HCT116 (cell line): ENCODE measurements at regions not wholly inside any gene's neighbourhood (a gene's known extent, or its start where the extent isn't known, plus 50 kb on each side); places are given as distances from the start of the nearest gene placed in this dataset.

ENCODE experiments used
- ATAC-seq: fragments of 200-7000 bp; cut with Tn5 transposase; 2 replicates; pipeline ENCODE4 v1.9.1; 2020; ENCODE audit warnings: mild to moderate bottlenecking, moderate library complexity
- BruUV-seq: library from RNA; stranded (reverse); fragments of 400-500 nt; replicated peaks from 2 replicates; lab custom pipeline; 2021; lab: Mats Ljungman, UMichigan
- CTCF ChIA-PET: fragments of 300-600 bp; sonication (Branson Sonifier 250); formaldehyde crosslinking; loops from one replicate; lab custom pipeline; 2021; ENCODE audit warnings: antibody characterized with exemption; lab: Charles Lee
- POLR2A ChIA-PET: fragments of 300-600, 350-600 bp; sonication (Branson Sonifier 250); formaldehyde crosslinking; loops from one replicate; lab custom pipeline; 2021; ENCODE audit warnings: antibody characterized with exemption; lab: Charles Lee
- RAD21 ChIA-PET, 2 experiments: fragments of 300-600 bp; sonication (Branson Sonifier 250); formaldehyde crosslinking; loops; one replicate each; lab custom pipeline; 2023; ENCODE audit warnings: low total read pairs in 2 of 2; ENCODE audit not compliant: uncharacterized antibody in 2 of 2, unreplicated experiment in 2 of 2, low non-redundant PET in 1 of 2; lab: Charles Lee
- DNase-seq: peaks from one replicate; pipeline ENCODE4 v3.0.0-alpha.2; 2010; ENCODE audit warnings: low read depth, low spot score
- H2AFZ ChIP-seq: fragments of 200-600 bp; shearing (Covaris generic), sonication (generic); 2 replicates; pipeline ENCODE4 v1.6.1; 2017; ENCODE audit warnings: low read depth, mixed run types, mixed read lengths, antibody characterized with exemption, low read length; ENCODE audit not compliant: poor library complexity, severe bottlenecking
- H3K27ac ChIP-seq: 2 replicates; pipeline ENCODE4 v1.5.1; 2012; ENCODE audit warnings: low read depth, low read length
- H3K27me3 ChIP-seq: fragments of 200-600 bp; sonication (generic); 2 replicates; pipeline ENCODE4 v1.6.1; 2016; ENCODE audit warnings: mixed run types, low read length, mixed read lengths; ENCODE audit not compliant: insufficient read depth
- H3K36me3 ChIP-seq, 2 experiments: fragments of 200-500 bp in 1 of 2; fragments of 200-600 bp in 1 of 2; sonication (Bioruptor generic) in 1 of 2; sonication (generic) in 1 of 2; 2 replicates each; pipeline versions ENCODE4 v1.5.1 to v1.6.1; 2014 to 2016; ENCODE audit warnings: low read length in 2 of 2, inconsistent platforms in 1 of 2, mixed read lengths in 1 of 2, mixed run types in 1 of 2; ENCODE audit not compliant: insufficient read depth in 2 of 2, control insufficient read depth in 1 of 2
- H3K4me1 ChIP-seq, 2 experiments: fragments of 200-600 bp in 1 of 2; sonication (generic) in 1 of 2; 2 replicates each; pipeline versions ENCODE4 v1.5.1 to v1.6.1; 2012 to 2017; ENCODE audit warnings: low read length in 2 of 2, inconsistent platforms in 1 of 2, mild to moderate bottlenecking in 1 of 2, mixed read lengths in 1 of 2, mixed run types in 1 of 2, moderate library complexity in 1 of 2; ENCODE audit not compliant: insufficient read depth in 2 of 2, control insufficient read depth in 1 of 2
- H3K4me2 ChIP-seq: fragments of 200-600 bp; sonication (generic); 2 replicates; pipeline ENCODE4 v1.6.1; 2017; ENCODE audit warnings: mixed run types, low read length, mixed read lengths
- H3K4me3 ChIP-seq, 2 experiments: fragments of 200-600 bp in 1 of 2; sonication (generic) in 1 of 2; replicated peaks in 1 of 2; 2 replicates each; pipeline ENCODE4 v1.5.1; 2011 to 2016; ENCODE audit warnings: low read length in 2 of 2, control low read depth in 1 of 2, low read depth in 1 of 2, mild to moderate bottlenecking in 1 of 2, mixed read lengths in 1 of 2, mixed run types in 1 of 2
- H3K79me2 ChIP-seq: fragments of 200-600 bp; sonication (generic); 2 replicates; pipeline ENCODE4 v1.6.1; 2017; ENCODE audit warnings: mild to moderate bottlenecking, mixed run types, low read length, moderate library complexity, mixed read lengths; ENCODE audit not compliant: insufficient read depth
- H3K9ac ChIP-seq: fragments of 200-600 bp; sonication (generic); 2 replicates; pipeline ENCODE4 v1.6.1; 2016; ENCODE audit warnings: low read length, mixed read lengths
- H3K9me2 ChIP-seq: fragments of 200-600 bp; sonication (generic), shearing (Covaris generic); 2 replicates; pipeline ENCODE4 v1.6.1; 2017; ENCODE audit warnings: mixed run types, mild to moderate bottlenecking, moderate library complexity; ENCODE audit not compliant: insufficient read depth
- H3K9me3 ChIP-seq, 2 experiments: fragments of 200-500 bp in 1 of 2; fragments of 200-600 bp in 1 of 2; sonication (Bioruptor generic) in 1 of 2; sonication (generic) in 1 of 2; 2 replicates each; pipeline ENCODE4 v1.6.1; 2014 to 2017; ENCODE audit warnings: low read length in 2 of 2, mixed read lengths in 2 of 2, inconsistent platforms in 1 of 2, low read depth in 1 of 2, mild to moderate bottlenecking in 1 of 2, mixed run types in 1 of 2, moderate library complexity in 1 of 2; ENCODE audit not compliant: control insufficient read depth in 1 of 2, insufficient read depth in 1 of 2
- H4K20me1 ChIP-seq: fragments of 200-600 bp; sonication (generic), shearing (Covaris generic); 2 replicates; pipeline ENCODE4 v1.6.1; 2017; ENCODE audit warnings: mixed run types, mild to moderate bottlenecking, moderate library complexity; ENCODE audit not compliant: insufficient read depth
- ATF3 ChIP-seq: IDR thresholded peaks from 2 replicates; pipeline ENCODE4 v1.6.1; 2012
- CBX3 ChIP-seq: IDR thresholded peaks from 2 replicates; pipeline ENCODE4 v1.6.1; 2012; ENCODE audit warnings: low read depth
- CEBPB ChIP-seq: IDR thresholded peaks from 2 replicates; pipeline ENCODE4 v1.6.1; 2012; ENCODE audit warnings: low read depth
- CTCF ChIP-seq, 3 experiments: fragments of 200-600 bp in 1 of 3; sonication (generic) in 1 of 3; IDR thresholded peaks in 2 of 3; conservative IDR thresholded peaks in 1 of 3; 2 replicates each; pipeline ENCODE4 v1.5.1; 2012 to 2017; ENCODE audit warnings: low read depth in 2 of 3, low read length in 2 of 3, antibody characterized with exemption in 1 of 3, borderline replicate concordance in 1 of 3, control low read depth in 1 of 3, mild to moderate bottlenecking in 1 of 3, mixed read lengths in 1 of 3, mixed run types in 1 of 3, moderate library complexity in 1 of 3; ENCODE audit not compliant: insufficient read depth in 1 of 3
- EGR1 ChIP-seq: IDR thresholded peaks from 2 replicates; pipeline ENCODE4 v1.6.1; 2012; ENCODE audit warnings: low read depth
- EZH2phosphoT487 ChIP-seq: fragments of 200-600 bp; IDR thresholded peaks from 2 replicates; pipeline ENCODE4 v1.6.1; 2018; ENCODE audit warnings: antibody characterized with exemption, borderline replicate concordance
- JUND ChIP-seq: IDR thresholded peaks from 2 replicates; pipeline ENCODE4 v1.6.1; 2012
- POLR2A ChIP-seq: IDR thresholded peaks from 2 replicates; pipeline ENCODE4 v1.7.0; 2011; ENCODE audit warnings: borderline replicate concordance; ENCODE audit not compliant: insufficient read depth, insufficient read length; ENCODE audit errors: extremely low read depth
- POLR2AphosphoS5 ChIP-seq: IDR thresholded peaks from 2 replicates; pipeline ENCODE4 v1.6.1; 2011; ENCODE audit warnings: mild to moderate bottlenecking, low read depth, low read length, moderate library complexity
- SIN3A ChIP-seq: IDR thresholded peaks from 2 replicates; pipeline ENCODE4 v1.6.1; 2012; ENCODE audit warnings: low read depth
- SP1 ChIP-seq: IDR thresholded peaks from 2 replicates; pipeline ENCODE4 v1.6.1; 2012; ENCODE audit warnings: low read depth
- SRF ChIP-seq: IDR thresholded peaks from 2 replicates; pipeline ENCODE4 v1.6.1; 2012; ENCODE audit warnings: low read depth
- TCF7L2 ChIP-seq: IDR thresholded peaks from 2 replicates; pipeline ENCODE4 v1.7.0; 2011; ENCODE audit warnings: borderline replicate concordance, inconsistent platforms; ENCODE audit not compliant: insufficient read depth, insufficient read length; ENCODE audit errors: extremely low read depth
- ZBTB33 ChIP-seq: IDR thresholded peaks from 2 replicates; pipeline ENCODE4 v1.6.1; 2011; ENCODE audit warnings: mild to moderate bottlenecking, low read length, moderate library complexity; ENCODE audit not compliant: insufficient replicate concordance; ENCODE audit errors: extremely low read depth
- intact Hi-C: fragments of 100-400 bp; cut with micrococcal nuclease; formaldehyde crosslinking; loops from 2 replicates; pipeline ENCODE4 v1.10.0; 2022

GRCh38 chr2:18444806-18445205, 115.6 kb downstream of the RDH14 start (continued):
- no peak for TF ChIP-seq CTCF (IDR thresholded peaks at IDR 0.05 in 2 of 3, conservative IDR thresholded peaks at IDR 0.05 in 1 of 3; ENCODE audit: borderline replicate concordance in 1 of 3, insufficient read depth in 1 of 3, low read depth in 2 of 3, low read length in 2 of 3)
- TF ChIP-seq EGR1: no peak
- TF ChIP-seq SIN3A: no peak
- no peak for TF ChIP-seq TCF7L2
- TF ChIP-seq CBX3: no peak
- TF ChIP-seq ZBTB33: no peak
- no peak for TF ChIP-seq POLR2A
- no peak for TF ChIP-seq CEBPB

GRCh38 chr2:18441583-18441982, 118.9 kb downstream of the RDH14 start:
- DNase-seq (no peak), ATAC-seq (no peak)
- H3K9ac ChIP-seq: no peak overlapping the region
- no peak for TF ChIP-seq EGR1
- no peak for TF ChIP-seq SP1
- TF ChIP-seq SRF: no peak
- TF ChIP-seq TCF7L2: no peak
- no peak for TF ChIP-seq ATF3
- no peak for TF ChIP-seq EZH2phosphoT487
- no peak for TF ChIP-seq POLR2AphosphoS5
- TF ChIP-seq CTCF (IDR thresholded peaks at IDR 0.05 in 2 of 3, conservative IDR thresholded peaks at IDR 0.05 in 1 of 3; ENCODE audit: borderline replicate concordance in 1 of 3, insufficient read depth in 1 of 3, low read depth in 2 of 3, low read length in 2 of 3): no peak
- no peak for TF ChIP-seq JUND
- H3K27me3 ChIP-seq: peaks cover 47% of the 10 kb centered on the region
- POLR2A ChIA-PET: no interaction called here
- no peak overlapping the region for H2AFZ ChIP-seq
- no peaks in the 10 kb centered on the region for H3K4me1 ChIP-seq
- BruUV-seq: no TSS peak
- no peaks in the 10 kb centered on the region for H3K36me3 ChIP-seq
- no peaks in the 10 kb centered on the region for H3K79me2 ChIP-seq
- H3K4me3 ChIP-seq: no peak overlapping the region
- RAD21 ChIA-PET: no interaction called here
- CTCF ChIA-PET: no interaction called here
- no peaks in the 10 kb centered on the region for H3K9me3 ChIP-seq
- H3K9me2 ChIP-seq: no peaks in the 10 kb centered on the region
- H4K20me1 ChIP-seq: no peaks in the 10 kb centered on the region
- no peak overlapping the region for H3K4me2 ChIP-seq
- H3K27ac ChIP-seq: no peak overlapping the region
- intact Hi-C loops: no loop called here
